Activated CD8-positive, alpha-beta memory T cell treated with anti-CD3 and anti-CD28 coated beads, Interleukin-2, amount 50 U/mL, for 24 hours (primary cell): ENCODE measurements at regions not wholly inside any gene's neighbourhood (a gene's known extent, or its start where the extent isn't known, plus 50 kb on each side); places are given as distances from the start of the nearest gene placed in this dataset.

Experiments
- DNase-seq: peaks from one replicate; pipeline ENCODE4 v3.0.0-alpha.2; 2020; ENCODE audit errors: extremely low read depth

DNA sequence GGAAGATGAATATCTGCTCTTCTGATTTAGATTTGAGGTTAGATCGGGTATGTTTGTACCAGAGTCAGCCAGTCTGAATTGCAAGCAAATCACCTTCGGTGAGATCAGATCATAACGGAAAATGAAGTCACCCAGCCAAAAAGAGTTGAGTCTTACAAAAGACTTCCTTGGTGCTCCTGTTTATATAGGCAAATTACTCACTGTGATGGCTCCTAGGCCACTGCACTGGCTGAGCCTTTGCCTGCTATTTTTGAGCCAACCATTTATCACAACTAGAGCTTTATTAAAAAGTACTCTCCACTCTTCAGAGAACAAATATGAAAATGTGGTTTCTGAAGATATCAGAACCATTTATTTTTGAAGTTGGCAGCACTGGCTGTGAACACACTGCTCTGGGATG, 277.7 kb upstream of the PCSK5 start:
- DNase-seq, result no peak

DNA sequence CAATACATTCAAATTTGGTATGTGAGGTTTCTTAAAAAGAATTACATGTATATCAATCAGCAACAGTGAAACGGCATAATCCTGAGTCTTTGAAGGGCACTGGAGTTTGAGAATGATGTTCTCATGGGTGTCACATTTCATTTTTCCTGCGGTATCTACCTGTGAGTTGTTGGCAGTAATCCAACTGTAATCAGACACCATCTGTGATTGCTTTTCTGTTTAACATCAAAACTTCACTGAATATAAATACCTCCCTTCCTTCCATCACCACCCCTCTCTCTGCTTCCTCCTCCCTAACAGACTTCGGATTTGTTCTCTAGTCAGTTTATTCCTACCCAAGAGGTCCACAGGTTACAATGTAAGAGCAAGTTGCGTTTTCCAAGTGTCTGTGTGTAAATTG, 275.2 kb upstream of the PCSK5 start:
- DNase-seq, result no peak

DNA sequence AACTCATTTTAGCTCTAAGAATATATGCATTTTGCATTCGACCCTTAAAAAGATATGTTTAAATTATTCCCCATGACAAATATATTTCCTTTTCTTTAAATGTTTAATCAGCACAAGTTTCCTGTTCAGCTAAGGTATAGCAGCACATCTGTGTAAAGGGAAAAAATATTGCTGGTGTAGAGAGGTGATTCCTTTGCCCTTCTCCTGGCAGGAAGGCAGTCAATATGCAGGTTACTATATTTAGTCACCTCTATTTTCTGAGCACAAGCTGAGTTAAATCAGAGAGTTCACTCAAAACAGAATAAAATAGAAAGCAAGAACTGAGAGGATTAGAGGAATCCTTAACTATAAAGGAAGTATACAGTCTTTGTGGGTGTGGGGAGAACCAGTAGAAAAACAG, 274.4 kb upstream of the PCSK5 start:
- no peak for DNase-seq

DNA sequence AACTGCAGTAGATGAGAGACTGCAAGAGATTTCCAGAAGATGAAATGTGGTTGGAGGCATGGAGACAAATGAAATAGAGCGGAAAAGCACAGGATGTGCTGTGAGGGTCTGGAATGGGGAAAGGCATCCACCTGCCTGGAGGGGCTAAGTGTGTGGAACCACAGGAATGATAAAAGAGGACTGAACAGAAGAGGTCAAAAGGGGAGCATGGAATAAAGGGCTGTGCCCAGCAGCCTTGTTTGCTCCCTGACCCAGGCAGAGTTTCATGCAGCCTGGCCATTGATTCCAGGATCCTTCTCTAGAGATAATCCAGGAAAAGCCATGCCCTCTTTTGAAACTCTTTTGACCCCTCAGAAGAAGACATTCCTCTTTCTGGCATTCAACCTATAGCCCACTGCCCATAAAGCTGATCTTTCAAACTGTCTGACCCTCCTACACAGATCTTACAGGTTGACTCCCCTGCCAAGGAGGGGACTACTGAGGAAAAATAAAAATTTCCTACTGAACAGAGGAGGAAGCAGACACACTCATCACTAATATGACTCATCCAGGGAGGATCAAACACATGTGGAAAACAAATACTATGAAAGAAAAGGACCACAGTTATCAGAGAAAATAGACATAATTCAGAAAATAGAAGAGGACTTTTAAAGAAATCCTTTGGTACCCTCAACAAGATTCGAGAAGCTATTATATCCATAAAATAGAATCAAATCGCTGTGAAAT, 273.5 kb upstream of the PCSK5 start:
- DNase-seq, result no peak

DNA sequence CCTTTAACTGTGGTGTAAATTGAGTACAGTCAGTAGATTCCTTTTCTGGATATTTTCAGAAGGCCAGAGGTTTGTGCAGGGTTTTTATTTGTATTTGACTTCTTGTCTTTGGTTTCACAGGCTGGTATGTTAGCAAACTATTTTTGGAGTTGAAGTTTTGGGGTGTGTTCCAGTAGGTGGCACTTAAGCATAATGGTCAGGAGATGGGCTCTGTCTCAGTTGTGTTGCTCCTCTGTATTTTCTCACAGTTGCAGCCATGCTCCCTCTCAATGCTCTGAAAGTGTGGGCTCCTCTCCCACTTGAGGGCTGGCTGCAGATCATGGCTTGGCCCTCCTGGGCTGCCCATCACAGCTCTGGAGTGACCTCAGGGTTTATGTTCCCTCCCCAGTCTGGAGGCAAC, 267.0 kb upstream of the PCSK5 start:
- DNase-seq, result no peak

DNA sequence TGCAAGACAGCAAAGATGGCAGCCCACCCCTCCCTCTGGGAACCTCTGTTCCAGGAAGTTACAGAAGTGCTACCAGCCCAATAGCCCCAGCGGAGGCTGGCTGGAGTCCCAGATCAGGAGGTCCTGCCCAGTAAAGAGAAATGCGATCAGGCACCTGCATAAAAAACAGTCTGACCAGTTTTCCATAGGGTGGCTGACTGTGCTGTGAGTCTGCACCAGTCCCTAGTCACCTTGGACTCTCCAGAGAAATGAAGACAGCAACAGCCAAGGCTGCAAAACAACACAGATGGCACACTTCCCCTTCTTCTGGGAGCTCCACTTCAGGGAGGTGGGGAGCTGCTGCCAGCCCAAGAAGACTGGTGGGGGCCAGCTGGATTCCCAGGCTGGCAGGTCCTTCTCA, 265.5 kb upstream of the PCSK5 start:
- no peak for DNase-seq

DNA sequence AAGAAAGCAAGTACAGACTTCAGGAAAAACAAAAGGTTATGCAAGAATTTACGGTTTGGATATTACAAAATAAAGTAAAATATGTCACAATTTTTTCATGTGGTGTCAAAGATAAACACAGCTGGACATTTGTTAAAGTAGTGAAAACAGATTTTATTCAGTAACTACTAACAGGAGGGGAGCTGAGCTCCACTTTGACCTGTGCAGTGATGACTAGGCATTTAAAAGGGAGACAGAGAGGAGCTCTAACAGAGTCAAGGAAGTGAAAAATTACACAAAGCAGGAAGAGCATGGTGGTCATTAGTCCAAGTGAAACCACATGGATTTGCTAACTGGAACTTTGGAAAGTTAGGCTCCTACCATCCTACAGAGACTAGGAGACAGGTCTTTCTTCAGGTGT, 263.6 kb upstream of the PCSK5 start:
- no peak for DNase-seq

DNA sequence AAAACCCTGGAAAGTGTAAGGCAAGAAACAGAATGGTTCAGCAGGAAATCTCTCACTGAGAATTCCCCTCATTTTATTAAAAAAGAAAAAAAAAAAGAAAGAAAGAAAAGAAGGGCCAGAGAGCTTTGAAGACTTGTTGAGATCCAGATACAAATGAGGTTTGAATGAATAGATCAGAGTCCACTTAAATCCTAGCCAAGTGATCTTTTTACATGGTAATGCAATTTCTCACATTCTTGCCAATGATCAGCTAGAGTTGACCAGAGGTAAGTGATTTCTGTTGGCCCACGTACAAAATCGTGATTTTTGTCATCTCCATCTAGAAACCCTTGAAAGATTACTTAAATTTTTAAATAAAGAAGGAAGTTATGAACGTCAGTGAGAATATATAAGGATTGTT, 261.5 kb upstream of the PCSK5 start:
- no peak for DNase-seq

DNA sequence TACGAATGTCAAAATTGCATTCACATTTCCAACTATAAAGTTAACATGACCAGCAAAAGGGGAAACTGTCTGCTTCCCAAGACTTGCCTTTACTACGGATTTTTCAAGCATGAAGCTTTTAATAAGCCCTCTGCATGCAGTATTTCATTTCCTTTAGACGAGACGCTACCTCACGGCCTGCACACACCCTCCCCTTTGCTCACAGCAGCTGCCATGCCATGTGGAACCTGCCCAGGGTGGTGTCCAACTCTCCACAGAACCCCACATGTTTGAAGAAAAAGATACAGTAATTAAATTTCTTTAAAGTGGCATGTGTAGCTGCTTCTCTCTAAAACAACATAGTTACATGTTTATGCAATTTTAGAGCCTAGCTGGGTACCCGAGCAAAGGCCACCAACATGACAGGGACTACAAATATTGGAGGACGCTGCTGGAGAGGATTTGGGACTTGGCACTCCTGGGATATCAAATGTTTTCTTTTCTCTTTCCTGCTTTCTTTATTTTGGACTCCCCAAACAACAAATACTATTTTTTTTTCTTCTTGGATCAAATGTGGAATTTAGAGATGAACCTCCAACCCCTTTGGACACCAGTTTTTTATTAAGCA, 256.9 kb upstream of the PCSK5 start:
- DNase-seq, result no peak

DNA sequence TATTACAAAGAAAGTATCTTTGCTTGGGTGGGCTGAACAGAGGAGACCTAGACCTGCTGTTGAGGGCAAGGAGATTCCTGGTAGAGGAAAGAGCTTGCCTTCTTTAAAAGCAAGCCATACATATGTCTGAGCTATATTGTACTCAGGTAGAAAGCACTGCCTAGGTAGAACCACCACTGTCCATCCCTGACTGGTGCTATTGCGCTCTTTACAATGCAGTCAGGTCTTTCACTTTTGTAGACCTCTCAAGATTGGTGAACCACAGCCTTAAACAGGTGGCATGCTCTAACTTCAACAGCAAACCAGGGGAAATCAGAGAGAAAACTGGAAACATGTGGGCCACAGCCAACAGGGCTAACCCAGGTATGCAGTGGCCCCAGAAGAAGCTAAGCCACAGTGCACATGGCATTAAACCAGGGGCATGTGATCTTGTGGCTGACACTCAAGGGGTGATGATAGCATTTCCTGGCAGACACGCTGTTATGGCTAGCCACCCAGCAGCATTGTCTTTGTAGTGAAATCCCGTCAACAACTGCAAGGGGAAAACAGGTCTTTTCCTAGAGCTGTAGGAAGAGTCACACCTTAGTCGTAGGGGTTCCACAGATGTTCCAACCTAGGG, 253.9 kb upstream of the PCSK5 start:
- DNase-seq, result no peak

DNA sequence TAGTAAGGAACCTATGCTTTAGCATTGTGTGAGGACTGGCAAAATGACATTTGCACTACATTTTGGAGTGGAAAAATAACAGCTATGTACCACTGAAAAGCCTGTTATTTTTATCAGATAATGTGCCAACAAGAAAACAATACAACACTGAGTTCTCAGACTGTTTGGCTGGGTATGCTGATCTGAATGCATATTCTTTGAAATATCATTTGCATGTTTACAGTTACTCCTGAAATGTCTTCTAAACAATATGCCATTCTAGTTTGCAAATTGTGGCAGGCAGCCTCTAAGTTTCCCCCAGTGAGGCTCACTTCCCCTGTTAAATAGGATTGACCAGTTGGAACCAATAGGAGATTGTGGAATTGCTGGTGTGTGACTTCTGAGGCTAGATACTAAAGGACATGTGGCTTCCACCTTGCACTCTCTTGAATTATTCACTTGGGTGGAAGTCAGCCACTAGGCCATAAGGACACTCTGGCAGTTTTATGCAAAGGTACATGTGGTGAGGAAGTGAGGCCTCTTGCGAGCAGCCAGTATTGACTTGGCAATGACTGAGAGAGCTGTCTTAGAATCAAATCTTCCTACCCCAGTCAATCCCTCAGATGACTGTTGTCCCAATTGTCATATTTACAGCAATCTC, 250.4 kb upstream of the PCSK5 start:
- no peak for DNase-seq

DNA sequence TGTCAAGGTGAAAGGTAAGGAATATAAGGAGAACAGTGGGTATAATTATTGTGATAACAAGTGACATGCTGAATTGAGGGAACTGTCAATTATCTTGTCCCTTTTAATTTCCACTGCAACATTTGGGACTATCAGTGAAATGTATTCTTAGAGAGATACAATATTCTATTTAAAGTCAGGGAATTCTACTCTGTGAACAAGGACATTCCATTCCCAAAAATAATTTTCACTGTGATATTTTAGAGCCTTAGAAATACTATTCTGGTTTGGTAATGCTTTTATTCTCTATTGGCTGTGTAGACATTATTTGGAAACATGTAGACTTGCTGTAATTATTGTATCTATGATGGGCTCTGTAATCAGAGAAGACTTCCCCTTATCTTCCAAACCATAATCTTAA, 248.0 kb upstream of the PCSK5 start:
- DNase-seq, result no peak

DNA sequence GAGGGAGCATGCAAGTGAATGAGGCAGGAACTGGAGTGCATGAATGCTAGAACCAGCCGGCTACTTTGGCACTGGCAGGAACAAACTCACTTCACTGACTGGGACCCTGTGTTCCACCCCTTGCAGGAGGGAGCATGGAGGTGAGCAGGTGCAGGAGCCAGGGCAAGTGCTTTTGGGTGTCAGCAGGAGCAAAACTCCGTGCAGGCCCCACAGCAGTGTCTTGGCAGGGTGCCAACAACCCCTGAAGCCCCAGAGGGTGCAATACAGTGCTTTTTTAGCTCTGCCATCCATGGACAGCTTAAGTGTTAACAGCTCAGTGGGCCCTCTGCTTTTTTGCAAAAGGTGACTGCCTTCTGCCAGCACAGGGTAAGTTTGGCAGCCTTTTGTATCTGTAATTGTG, 245.8 kb upstream of the PCSK5 start:
- no peak for DNase-seq

DNA sequence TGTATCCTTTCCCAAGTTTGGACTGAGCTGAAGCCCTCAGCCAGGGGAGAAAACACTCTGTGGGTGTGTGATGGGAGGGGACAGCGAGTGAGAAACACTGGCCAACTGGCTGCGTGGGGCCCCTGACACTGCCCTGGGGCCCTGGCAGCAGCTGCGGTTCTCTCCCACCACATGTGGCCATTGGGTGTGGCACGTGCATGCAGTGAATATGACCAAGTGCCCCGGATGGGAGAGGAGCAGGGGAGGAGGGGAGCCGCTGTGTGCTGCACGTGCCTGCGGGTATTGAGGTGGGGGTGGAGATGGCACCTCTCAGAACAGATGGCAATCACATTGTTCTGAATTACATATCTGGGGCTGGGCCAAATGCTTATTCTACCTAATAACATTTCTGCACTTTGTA, 242.4 kb upstream of the PCSK5 start:
- DNase-seq, result no peak

DNA sequence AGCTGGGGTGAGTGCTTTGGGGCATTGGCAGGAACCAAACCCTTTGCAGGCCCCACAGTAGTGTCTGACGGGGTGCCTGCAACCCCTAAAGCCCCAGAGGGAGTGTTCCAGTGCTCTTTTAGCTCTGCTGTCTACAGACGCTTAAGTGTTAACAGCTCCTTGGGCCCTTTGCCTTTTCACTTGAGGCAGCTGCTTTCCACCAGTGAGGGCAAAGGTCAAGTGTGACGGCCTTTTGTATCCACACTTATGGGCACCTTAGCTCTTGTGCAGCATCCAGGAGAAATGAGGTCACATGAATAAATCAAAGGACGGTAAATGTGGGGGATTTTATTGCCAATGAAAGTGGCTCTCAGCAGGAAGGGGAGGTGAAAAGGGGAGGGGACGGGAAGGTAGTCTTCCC, 241.4 kb upstream of the PCSK5 start:
- DNase-seq, result no peak

DNA sequence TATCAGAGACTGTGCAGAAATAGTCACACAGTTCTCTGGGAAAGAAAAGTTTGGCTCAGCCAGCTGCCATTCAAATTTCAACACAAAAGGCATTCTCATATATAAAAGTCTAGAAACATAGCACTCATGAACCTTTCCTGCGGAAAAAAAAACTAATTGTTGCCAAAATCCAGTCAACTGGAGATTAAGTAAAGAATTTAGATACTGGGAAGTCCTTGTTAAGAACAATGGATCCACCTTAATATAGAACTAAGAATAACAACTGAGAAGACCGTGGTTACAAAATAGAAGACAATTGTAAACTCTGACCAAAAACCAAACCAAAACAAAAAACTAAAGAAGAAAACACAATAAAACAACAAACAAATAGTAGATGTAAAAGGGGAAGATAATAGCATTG, 238.8 kb upstream of the PCSK5 start:
- DNase-seq, result no peak

DNA sequence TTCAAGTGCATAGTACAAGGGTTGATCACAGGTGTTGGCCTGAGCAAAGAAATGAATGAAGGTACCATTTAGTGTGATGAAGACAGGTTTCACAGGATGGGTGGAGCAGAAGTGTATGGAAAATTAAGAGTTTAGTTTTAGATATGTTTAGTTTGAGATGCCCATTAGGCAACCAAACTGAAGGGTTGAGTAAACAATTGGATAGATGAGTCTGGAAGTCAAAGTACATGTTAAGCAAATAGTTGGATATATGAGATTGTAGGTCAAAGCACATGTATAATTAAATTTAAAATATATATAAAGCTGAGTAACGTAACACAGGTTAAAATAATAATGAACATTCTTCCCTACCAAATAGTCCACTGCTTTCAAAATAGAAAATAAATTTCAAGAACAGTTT, 237.1 kb upstream of the PCSK5 start:
- no peak for DNase-seq

DNA sequence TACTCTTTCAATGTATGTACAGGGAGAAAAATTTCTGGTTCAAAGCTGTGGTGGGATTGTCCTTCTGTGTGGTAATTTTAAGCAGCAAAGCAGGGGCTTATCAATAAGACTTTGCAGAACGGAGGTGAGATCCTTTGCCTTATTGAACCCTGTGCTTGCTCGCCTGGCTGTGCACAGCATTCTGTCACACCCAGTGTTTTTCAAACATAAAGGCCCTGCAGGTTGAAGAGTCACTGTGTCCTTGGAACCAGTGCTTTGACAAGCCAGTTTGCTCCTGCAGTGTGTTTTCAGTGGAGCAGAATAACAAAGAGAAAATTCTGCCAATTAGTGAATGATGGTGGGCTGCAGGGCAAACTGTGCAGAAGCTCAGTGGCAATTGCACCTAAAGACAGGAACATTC, 236.7 kb upstream of the PCSK5 start:
- no peak for DNase-seq

DNA sequence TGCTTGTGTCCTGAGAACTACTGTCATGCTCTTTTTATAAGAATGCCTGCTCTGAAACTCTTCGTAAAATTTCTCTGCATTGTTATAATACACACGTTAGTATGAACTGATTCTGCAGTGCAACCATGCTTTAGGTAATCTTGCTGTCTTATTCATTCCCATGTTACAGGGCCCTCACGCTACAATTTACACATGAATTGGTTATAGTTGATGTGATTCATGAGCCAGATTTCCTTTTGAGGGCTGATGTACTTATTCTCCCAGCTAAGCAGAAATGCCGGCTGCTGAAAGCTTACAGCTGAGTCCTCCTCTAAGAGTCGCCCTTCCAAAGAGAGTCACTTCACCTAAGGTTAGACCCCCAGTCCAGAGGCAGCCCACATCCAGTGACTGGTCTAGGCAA, 233.5 kb upstream of the PCSK5 start:
- no peak for DNase-seq

DNA sequence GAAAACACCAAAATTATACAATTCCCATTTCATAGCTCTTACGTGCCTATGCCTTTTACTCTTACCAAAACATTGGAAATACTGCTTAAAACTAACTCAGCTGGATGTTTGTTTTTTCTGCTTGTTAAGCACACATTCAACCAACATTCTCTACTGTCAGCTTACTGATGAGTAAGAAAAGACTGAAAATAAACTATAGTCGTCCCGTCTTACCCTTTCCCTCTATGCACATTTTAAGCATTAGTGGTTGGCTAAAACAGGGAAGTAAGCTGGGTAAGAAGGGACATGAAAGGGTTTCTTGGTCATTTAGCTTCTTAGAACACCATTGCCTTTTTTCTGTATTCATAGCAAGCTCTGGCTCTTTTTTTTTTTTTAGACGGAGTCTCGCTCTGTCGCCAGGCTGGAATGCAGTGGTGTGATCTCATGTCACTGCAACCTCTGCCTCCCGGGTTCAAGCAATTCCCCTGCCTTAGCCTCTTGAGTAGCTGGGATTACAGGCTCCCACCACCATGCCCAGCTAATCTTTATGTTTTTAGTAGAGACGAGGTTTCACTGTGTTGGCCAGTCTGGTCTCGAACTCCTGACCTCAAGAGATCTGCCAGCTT, 232.1 kb upstream of the PCSK5 start:
- no peak for DNase-seq

DNA sequence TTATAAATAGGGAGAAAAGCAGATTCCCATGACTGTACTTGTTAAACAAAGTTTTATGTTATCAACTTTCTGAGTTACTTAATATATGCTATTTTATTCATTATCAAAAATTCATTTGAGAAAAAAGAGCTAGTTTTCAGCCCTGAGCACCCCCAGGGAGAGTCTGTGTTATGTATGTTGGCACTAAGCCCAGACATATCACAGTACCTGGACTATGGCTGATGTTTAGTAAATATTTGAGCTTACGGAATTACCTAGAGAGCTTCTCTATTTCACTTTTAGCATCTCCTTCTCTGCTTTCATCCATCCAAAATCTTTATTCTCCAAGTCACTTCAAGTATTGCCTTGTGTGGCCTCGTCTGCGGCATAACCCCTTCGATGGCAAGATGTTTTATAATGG, 225.9 kb upstream of the PCSK5 start:
- no peak for DNase-seq

DNA sequence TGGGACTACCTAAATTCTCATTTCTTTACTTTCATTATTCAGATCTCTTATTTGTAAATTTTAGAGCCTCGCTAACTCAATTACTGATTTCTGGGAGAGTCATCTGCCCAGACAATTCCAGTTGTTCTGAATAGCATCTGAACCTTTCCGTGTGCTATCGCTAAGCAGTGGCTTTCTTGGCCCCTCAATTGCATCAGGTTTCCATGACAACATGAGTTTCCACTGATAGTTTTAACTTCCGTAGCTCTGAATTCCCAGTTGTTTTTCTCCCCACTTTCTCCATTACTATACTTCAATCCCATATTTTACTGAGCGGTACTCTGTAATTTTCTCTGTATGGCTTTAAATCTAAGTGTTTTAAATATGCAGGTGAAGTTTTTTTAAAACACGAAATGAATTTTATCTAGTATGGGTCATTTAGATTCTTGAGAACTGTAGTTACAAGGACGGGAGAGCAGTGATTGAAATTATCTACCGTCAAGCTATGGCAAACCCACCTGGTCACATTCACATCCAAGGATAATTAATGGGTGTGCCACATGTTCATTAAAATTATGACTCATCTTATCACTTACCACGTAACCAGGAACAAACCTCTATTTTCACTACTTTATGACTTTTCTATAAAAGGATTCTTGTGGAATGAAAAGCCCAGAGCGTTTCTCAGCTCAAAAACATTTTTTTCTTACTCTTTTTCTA, 223.5 kb upstream of the PCSK5 start:
- no peak for DNase-seq
